K562 (cell line): ENCODE measurements at regions not wholly inside any gene's neighbourhood (a gene's known extent, or its start where the extent isn't known, plus 50 kb on each side); places are given as distances from the start of the nearest gene placed in this dataset.

Experiments used
- ATAC-seq: fragments of 200-7000 bp; cut with Tn5 transposase; 3 replicates; pipeline ENCODE4 v1.9.1; 2020; ENCODE audit warnings: moderate library complexity
- BruUV-seq: library from RNA; stranded (reverse); fragments of 400-500 nt; replicated peaks from 2 replicates; lab custom pipeline; 2021; lab: Mats Ljungman, UMichigan
- CTCF ChIA-PET: fragments of 300-600 bp; formaldehyde crosslinking; extraction: SDS; loops from one replicate; lab custom pipeline; 2021; ENCODE audit warnings: low intra/inter-chr PET ratio; lab: Yijun Ruan, JAX
- POLR2A ChIA-PET: fragments of 300-600, 350-650 bp; sonication (Branson Sonifier 250); formaldehyde crosslinking; extraction: SDS; loops from one replicate; lab custom pipeline; 2021; ENCODE audit warnings: antibody characterized with exemption, inconsistent platforms; lab: Yijun Ruan, JAX
- DNase-seq, 4 experiments: peaks; one replicate each; pipeline versions ENCODE4 v3.0.0 to v3.0.0-alpha.2; 2011 to 2018; ENCODE audit warnings: low spot score in 3 of 4, mixed read lengths in 3 of 4; ENCODE audit errors: extremely low read depth in 1 of 4
- FAIRE-seq: peaks from 2 replicates; lab custom pipeline; 2011; peaks lifted over from hg19 to GRCh38; lab: Jason Lieb, UNC
- H2AFZ ChIP-seq: 2 replicates; pipeline ENCODE4 v1.6.0; 2011; ENCODE audit warnings: low read depth, low read length, control low read depth, inconsistent platforms
- H3K27ac ChIP-seq: fragments of 200-600 bp; 3 replicates; pipeline ENCODE4 v1.8.0; 2011; ENCODE audit warnings: low read depth, mild to moderate bottlenecking, control low read depth, inconsistent platforms, low read length, moderate library complexity, mixed read lengths; ENCODE audit errors: extremely low read depth
- H3K27me3 ChIP-seq, 2 experiments: fragments of 300-600 bp in 1 of 2; 2 replicates in 1 of 2; 3 replicates in 1 of 2; pipeline versions ENCODE4 v1.6.0 to v1.8.0; 2011; ENCODE audit warnings: inconsistent platforms in 2 of 2, low read length in 2 of 2, mild to moderate bottlenecking in 1 of 2, mixed read lengths in 1 of 2, moderate library complexity in 1 of 2; ENCODE audit not compliant: control insufficient read depth in 2 of 2, insufficient read depth in 2 of 2
- H3K36me3 ChIP-seq: fragments of 300-600 bp; 3 replicates; pipeline ENCODE4 v1.8.0; 2011; ENCODE audit warnings: mild to moderate bottlenecking, low read length, inconsistent platforms; ENCODE audit not compliant: control insufficient read depth, insufficient read depth
- H3K4me1 ChIP-seq, 2 experiments: fragments of 200-600 bp in 1 of 2; replicated peaks in 1 of 2; 2 replicates in 1 of 2; 3 replicates in 1 of 2; pipeline versions ENCODE4 v1.5.1 to v1.8.0; 2011; ENCODE audit warnings: inconsistent platforms in 2 of 2, low read length in 2 of 2, mild to moderate bottlenecking in 1 of 2, mixed read lengths in 1 of 2, moderate library complexity in 1 of 2; ENCODE audit not compliant: control insufficient read depth in 2 of 2, insufficient read depth in 2 of 2
- H3K4me2 ChIP-seq: 2 replicates; pipeline ENCODE4 v1.6.1; 2011; ENCODE audit warnings: low read length, control low read depth, inconsistent platforms, mixed read lengths; ENCODE audit not compliant: insufficient read depth
- H3K4me3 ChIP-seq: fragments of 200-600 bp; sonication (generic), shearing (Covaris generic); 2 replicates; pipeline ENCODE4 v1.5.1; 2016; ENCODE audit warnings: control low read depth, inconsistent platforms
- H3K79me2 ChIP-seq: fragments of 200-600 bp; 3 replicates; pipeline ENCODE4 v1.8.0; 2011; ENCODE audit warnings: low read length, inconsistent platforms; ENCODE audit not compliant: control insufficient read depth, insufficient read depth
- H3K9ac ChIP-seq, 2 experiments: 2 replicates each; pipeline versions ENCODE4 v1.6.0 to v1.6.1; 2011; ENCODE audit warnings: low read depth in 2 of 2, low read length in 2 of 2, control low read depth in 1 of 2, inconsistent platforms in 1 of 2, mild to moderate bottlenecking in 1 of 2, mixed read lengths in 1 of 2; ENCODE audit not compliant: insufficient read depth in 1 of 2
- H3K9me1 ChIP-seq: one replicate; pipeline ENCODE4 v1.6.0; 2011; ENCODE audit warnings: inconsistent platforms, mild to moderate bottlenecking, low read length, moderate library complexity; ENCODE audit not compliant: control insufficient read depth, insufficient read depth
- H3K9me3 ChIP-seq: replicated peaks from 2 replicates; pipeline ENCODE4 v1.5.1; 2011; ENCODE audit warnings: low read depth, low read length, inconsistent platforms; ENCODE audit not compliant: control insufficient read depth, insufficient read depth
- H4K20me1 ChIP-seq: replicated peaks from 2 replicates; pipeline ENCODE4 v1.6.1; 2011; ENCODE audit warnings: low read length, inconsistent platforms, mixed read lengths; ENCODE audit not compliant: control insufficient read depth, insufficient read depth
- RNF219 ChIP-seq: fragments of 250-450 bp; sonication (Bioruptor Pico); IDR thresholded peaks from 2 replicates; pipeline ENCODE4 v1.5.0; 2022; ENCODE audit warnings: mild to moderate bottlenecking
- SPI1 ChIP-seq: IDR thresholded peaks from 2 replicates; pipeline ENCODE4 v1.6.1; 2011; ENCODE audit warnings: low read depth, low read length, control low read depth, borderline replicate concordance
- TAF7 ChIP-seq: fragments of 450-650 bp; IDR thresholded peaks from 2 replicates; pipeline ENCODE4 v1.6.1; 2016; ENCODE audit warnings: missing genetic modification characterization, missing compliant biosample characterization
- ZBTB43 ChIP-seq: sonication (generic); formaldehyde crosslinking; IDR thresholded peaks from 2 replicates; pipeline ENCODE4 v1.8.0; 2023; ENCODE audit warnings: mild to moderate bottlenecking, missing genetic modification reagents
- ZNF212 ChIP-seq: fragments of 450-650 bp; formaldehyde crosslinking; IDR thresholded peaks from 2 replicates; pipeline ENCODE4 v1.4.0; 2020; ENCODE audit warnings: mild to moderate bottlenecking
- ZNF224 ChIP-seq: sonication (generic); formaldehyde crosslinking; IDR thresholded peaks from 2 replicates; pipeline ENCODE4 v1.8.0; 2022; ENCODE audit warnings: mild to moderate bottlenecking, missing genetic modification reagents
- WGBS: fragments of 100-300 bp; shearing (Covaris generic); methylation state at CpG from one replicate; pipeline ENCODE4 v1.1.6; 2016; ENCODE audit warnings: low coverage, mixed read lengths; ENCODE audit not compliant: insufficient coverage; ENCODE audit errors: missing lambda C conversion rate; 5-methylcytosine and 5-hydroxymethylcytosine counted together
- in situ Hi-C: fragments of 300-500 bp; cut with MboI; formaldehyde crosslinking; loops from 4 replicates; pipeline ENCODE4 v1.15.0; 2018; ENCODE audit warnings: inconsistent platforms, mixed read lengths
- intact Hi-C: fragments of 100-400 bp; cut with micrococcal nuclease; formaldehyde crosslinking; loops from 2 replicates; pipeline ENCODE4 v1.14.2; 2022
- TF ChIP-seq, protein P1 (sequence below): sonication (generic); formaldehyde crosslinking; IDR thresholded peaks from 2 replicates; pipeline ENCODE4 v1.8.0; 2023; ENCODE audit warnings: mild to moderate bottlenecking, missing genetic modification reagents

DNA sequence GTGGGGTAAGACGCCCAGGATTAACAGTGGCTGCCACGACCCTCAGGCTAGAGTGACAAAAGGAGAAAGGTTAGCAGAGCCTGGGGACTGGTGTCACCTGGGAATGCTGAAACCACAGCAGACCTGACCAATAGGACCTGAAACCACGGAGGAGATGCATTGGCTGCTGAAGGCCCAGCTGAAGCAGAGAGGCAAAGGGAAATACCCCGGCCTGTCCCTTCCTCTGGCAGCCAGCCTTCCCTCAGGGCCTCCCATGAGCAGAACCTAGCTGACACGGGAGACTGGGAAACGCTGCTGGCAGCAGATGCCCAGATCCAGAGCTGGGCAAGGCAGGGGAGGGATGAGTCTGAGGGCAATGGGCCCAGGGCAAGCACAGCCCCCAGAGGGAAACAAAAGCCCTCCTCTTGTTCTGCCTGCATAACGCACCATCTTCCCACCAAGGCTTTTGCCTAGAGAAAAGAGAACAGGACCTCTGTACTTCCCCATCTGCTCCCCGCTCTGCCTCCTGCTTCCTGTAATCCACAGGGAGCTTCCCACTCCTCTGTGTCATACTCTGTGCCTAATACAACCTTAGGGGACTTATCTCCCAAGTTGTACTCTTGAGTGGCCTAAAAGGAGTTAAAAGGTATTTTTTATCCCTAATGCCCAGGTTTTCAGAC, 216.2 kb downstream of the ABHD5 start (continued):
- no peak for TF ChIP-seq ZNF212 (CRISPR knock-in tag)
- TF ChIP-seq ZNF224: no peak
- no peak for TF ChIP-seq RNF219 (CRISPR knock-in tag)
- TF ChIP-seq ZBTB43 (CRISPR knock-in tag): no peak
- no peak for TF ChIP-seq TAF7
- TF ChIP-seq, all 486 proteins: peak for 0

GRCh38 chr3:43907508-43907858, 216.7 kb downstream of the ABHD5 start:
- 0% methylated on average over 1 of the region's 1 CpG for WGBS
- no peaks in the 10 kb centered on the region; the same call in 1 of the 2 replicates for H4K20me1 ChIP-seq
- in situ Hi-C loops: no loop called here

More at GRCh38 chr3:43907508-43907858, 216.7 kb downstream of the ABHD5 start:
- H3K4me3 ChIP-seq: no peak overlapping the region
- BruUV-seq: no TSS peak
- H3K4me2 ChIP-seq: no peak overlapping the region
- no peaks in the 10 kb centered on the region for H3K36me3 ChIP-seq
- intact Hi-C loops: no loop called here
- ChIA-PET POLR2A (interaction anchor here (0.6 kb wide), 1 partner anchor 286 kb away, joined by 3 read pairs; the partner anchor contains the start of gene ANO10), CTCF (no interaction called here)
- ATAC-seq (no peak), FAIRE-seq (no peak), DNase-seq (no peak)
- H3K9me1 ChIP-seq: no peaks in the 10 kb centered on the region
- peaks cover 5 to 8% of the 10 kb centered on the region in 2 experiments; a peak in 4 of 5 replicates for H3K27me3 ChIP-seq
- no peaks in the 10 kb centered on the region for H3K79me2 ChIP-seq
- no peak overlapping the region for H3K27ac ChIP-seq
- H3K9ac ChIP-seq: no peak overlapping the region
- H2AFZ ChIP-seq: no peak overlapping the region
- 0 out of 2 replicates have a peak, but pooled peaks have one; percentile 2 for TF ChIP-seq SPI1
- TF ChIP-seq, protein P1, sequence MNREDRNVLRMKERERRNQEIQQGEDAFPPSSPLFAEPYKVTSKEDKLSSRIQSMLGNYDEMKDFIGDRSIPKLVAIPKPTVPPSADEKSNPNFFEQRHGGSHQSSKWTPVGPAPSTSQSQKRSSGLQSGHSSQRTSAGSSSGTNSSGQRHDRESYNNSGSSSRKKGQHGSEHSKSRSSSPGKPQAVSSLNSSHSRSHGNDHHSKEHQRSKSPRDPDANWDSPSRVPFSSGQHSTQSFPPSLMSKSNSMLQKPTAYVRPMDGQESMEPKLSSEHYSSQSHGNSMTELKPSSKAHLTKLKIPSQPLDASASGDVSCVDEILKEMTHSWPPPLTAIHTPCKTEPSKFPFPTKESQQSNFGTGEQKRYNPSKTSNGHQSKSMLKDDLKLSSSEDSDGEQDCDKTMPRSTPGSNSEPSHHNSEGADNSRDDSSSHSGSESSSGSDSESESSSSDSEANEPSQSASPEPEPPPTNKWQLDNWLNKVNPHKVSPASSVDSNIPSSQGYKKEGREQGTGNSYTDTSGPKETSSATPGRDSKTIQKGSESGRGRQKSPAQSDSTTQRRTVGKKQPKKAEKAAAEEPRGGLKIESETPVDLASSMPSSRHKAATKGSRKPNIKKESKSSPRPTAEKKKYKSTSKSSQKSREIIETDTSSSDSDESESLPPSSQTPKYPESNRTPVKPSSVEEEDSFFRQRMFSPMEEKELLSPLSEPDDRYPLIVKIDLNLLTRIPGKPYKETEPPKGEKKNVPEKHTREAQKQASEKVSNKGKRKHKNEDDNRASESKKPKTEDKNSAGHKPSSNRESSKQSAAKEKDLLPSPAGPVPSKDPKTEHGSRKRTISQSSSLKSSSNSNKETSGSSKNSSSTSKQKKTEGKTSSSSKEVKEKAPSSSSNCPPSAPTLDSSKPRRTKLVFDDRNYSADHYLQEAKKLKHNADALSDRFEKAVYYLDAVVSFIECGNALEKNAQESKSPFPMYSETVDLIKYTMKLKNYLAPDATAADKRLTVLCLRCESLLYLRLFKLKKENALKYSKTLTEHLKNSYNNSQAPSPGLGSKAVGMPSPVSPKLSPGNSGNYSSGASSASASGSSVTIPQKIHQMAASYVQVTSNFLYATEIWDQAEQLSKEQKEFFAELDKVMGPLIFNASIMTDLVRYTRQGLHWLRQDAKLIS (CRISPR knock-in tag): no peak
- no peaks in the 10 kb centered on the region for H3K4me1 ChIP-seq
- H3K9me3 ChIP-seq: no peaks in the 10 kb centered on the region
